ENCODE measurements at regions not wholly inside any gene's neighbourhood (a gene's known extent, or its start where the extent isn't known, plus 50 kb on each side); places are given as distances from the start of the nearest gene placed in this dataset.
"Not testable (repeated sequence)": the region's sequence is repeated elsewhere in the genome, so short reads cannot be mapped to it uniquely, and the experiment has no call there.

DNA sequence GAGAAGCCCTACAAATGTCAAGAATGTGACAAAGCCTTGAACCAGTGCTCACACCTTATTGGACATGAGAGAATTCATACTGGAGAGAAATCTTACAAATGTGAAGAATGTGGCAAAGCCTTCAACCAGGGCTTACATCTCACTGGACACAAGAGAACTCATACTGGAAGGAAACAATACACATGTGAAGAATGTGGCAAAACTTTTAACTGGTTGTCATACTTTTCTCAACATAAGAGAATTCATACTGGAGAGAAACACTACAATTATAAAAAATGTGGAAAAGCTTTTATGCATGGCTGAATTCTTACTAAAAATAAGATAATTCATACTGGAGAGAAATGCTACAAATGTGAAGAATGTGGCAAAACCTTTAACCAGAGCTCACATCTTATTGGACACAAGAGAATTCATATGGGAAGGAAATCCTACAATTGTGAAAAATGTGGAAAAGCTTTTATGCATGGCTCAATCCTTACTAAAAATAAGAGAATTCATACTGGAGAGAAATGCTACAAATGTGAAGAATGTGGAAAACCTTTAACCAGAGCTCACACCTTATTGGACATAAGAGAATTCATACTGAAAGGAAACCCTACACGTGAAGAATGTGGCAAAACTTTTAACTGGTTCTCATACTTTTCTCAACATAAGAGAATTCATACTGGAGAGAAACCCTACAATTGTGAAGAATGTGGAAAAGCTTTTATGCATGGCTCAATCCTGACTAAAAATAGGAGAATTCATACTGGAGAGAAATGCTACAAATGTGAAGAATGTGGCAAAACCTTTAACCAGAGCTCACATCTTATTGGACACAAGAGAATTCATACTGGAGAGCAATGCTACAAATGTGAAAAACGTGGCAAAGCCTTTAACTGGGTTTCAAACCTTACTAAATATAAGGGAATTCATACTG is 350.6 kb upstream of the NUPR2 start:
- DNase-seq (ENCODE audit: low spot score), result not testable (repeated sequence)

DNA sequence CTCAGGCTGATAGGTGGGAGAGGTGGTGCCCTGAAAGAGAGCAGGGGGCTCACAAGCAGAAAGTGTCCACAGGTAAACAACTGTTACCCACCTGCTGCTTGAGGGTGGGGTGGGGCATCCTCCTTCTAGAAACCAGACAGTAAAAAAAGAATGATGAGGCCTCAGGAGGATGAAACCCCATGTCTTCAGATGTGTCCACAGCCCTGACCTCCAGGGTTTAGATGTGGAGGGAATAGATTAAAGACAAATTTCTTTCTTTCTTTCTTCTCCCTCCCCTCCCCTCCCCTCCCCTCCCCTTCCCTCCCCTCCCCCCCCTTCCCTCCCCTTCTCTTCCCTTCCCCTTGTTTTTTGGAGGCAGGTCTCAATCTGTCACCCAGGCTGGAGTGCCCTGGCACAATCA is 333.5 kb upstream of the NUPR2 start:
- DNase-seq (ENCODE audit: low spot score), result no peak

DNA sequence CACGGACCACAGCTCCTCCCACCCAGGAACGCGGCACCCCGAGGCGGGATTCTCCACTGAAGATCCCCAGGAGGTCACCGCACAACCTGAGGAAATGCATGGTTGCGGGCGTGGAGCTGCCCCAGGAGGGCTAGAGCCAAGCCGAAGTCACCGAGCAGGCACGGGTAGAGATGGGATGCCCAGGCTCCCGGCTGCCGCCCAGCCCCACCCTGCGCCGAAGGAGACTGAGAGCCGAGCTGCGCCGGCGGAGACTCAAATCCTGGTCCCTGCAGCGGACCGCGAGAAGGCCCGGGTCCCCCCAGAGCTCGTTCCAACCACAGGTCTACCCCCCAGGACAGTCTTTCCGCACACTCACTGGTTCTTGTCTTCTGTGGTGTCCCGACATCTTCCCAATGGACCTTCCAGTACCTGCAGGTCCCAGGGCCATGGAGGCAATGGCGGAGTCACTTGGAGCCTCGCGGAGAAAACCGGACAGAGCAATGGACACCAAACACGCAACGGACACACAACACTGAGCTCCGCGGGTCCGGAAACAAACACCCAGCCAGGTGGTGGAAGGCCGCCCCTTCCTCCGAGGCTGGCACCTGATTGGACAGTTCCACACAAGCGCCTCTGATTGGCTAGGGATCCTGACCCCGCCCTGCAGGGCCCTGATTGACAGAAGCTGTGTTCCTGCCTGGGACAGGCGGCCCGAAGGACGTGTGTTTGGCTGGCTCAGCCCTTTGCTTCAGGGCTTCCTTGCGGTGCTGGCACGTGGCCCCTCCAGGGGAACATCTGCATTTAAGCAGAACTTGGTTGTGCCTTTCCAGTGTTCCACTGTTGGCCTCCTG is 331.9 kb upstream of the NUPR2 start:
- no peak for DNase-seq (ENCODE audit: low spot score)

DNA sequence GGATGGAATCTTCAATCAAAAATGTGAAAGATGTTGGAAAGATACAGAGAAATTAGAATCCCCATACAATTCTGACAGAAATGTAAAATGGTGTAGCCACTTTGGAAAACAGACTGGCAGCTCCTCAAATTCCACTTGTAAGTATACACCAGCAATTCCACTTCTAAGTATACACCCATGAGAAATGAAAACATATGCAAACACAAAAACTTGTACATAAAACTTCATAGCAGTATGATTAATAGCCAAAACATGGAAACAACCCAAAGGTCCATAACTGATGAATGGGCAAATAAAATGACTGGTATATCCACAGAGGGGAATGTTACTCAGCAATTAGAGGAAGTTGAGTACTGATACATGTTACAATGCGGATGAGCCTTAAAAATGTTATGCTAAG is 304.3 kb upstream of the NUPR2 start:
- not testable (repeated sequence) for DNase-seq (ENCODE audit: low spot score)

DNA sequence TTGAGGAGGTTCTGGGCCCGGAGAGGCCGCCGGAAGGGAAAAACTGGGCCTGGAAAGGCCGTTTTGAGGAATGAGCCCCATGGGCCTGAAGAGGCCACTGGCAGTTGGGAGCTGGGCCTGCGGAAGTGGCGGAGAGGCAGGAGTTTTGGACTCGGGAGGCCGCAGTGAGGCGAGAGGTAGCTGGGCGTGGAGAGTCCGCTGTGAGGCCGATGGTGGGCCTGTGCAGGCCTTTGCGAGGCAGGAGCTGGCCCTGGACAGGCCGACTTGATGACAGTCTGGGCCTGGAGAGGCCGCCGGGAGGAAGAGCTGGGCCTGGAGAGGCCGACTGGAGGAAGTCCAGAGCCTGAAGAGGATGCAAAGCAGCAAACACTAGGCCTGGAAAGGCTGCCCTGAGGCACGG is 259.0 kb upstream of the NUPR2 start:
- no peak for DNase-seq (ENCODE audit: low spot score)

DNA sequence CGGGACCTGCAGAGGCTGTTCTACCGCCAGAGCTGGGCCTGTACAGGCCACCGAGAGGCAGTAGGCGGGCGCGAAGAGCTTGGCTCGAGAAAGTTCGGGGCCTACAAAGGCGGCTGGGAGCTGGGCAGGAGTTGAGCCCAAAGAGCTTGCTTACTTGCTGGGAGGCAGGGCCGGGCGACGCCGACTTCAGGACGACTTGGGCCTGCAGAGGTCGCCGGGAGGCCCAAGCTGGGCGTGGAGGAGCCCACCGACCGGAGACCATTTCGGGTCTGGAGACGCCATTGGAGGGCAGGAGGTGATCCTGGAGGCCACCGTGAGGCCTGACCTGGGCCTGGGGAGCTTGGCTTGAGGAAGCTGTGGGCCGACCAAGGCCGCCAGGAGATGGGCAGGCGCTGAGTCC is 258.4 kb upstream of the NUPR2 start:
- DNase-seq (ENCODE audit: low spot score), result not testable (repeated sequence)

DNA sequence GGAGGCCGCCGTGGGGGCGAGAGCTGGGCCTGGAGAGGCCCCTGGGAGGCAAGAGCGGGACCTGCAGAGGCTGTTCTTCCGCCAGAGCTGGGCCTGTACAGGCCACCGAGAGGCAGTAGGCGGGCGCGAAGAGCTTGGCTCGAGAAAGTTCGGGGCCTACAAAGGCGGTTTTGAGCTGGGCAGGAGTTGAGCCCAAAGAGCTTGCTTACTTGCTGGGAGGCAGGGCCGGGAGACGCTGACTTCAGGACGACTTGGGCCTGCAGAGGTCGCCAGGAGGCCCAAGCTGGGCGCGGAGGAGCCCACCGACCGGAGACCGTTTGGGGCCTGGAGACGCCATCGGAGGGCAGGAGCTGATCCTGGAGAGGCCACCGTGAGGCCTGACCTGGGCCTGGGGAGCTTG is 257.1 kb upstream of the NUPR2 start:
- DNase-seq (ENCODE audit: low spot score), result peak; percentile 39

DNA sequence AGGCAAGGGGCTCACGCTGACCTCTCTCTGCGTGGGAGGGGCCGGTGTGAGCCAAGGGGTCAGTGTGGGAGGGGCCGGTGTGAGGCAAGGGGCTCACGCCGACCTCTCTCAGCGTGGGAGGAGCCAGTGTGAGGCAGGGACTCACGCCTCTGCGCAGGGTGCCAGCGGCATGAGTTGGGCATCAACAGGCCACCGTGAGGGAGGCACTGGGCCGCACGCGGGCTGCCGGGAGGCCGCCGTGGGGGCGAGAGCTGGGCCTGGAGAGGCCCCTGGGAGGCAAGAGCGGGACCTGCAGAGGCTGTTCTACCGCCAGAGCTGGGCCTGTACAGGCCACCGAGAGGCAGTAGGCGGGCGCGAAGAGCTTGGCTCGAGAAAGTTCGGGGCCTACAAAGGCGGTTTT is 255.6 kb upstream of the NUPR2 start:
- DNase-seq (ENCODE audit: low spot score), result not testable (repeated sequence)

DNA sequence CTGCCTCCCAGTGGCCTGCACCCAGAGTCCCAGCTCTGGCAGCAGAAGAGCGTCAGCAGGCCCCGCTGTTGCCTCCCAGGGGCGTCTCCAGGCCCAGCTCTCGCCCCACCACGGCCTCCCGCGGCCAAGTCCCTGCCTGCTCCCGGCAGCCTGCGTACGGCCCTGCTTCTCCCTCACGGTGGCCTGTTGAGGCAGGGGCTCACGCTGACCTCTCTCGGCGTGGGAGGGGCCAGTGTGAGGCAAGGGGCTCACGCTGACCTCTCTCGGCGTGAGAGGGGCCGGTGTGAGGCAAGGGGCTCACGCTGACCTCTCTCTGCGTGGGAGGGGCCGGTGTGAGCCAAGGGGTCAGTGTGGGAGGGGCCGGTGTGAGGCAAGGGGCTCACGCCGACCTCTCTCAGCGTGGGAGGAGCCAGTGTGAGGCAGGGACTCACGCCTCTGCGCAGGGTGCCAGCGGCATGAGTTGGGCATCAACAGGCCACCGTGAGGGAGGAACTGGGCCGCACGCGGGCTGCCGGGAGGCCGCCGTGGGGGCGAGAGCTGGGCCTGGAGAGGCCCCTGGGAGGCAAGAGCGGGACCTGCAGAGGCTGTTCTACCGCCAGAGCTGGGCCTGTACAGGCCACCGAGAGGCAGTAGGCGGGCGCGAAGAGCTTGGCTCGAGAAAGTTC is 254.1 kb upstream of the NUPR2 start:
- not testable (repeated sequence) for DNase-seq (ENCODE audit: low spot score)

DNA sequence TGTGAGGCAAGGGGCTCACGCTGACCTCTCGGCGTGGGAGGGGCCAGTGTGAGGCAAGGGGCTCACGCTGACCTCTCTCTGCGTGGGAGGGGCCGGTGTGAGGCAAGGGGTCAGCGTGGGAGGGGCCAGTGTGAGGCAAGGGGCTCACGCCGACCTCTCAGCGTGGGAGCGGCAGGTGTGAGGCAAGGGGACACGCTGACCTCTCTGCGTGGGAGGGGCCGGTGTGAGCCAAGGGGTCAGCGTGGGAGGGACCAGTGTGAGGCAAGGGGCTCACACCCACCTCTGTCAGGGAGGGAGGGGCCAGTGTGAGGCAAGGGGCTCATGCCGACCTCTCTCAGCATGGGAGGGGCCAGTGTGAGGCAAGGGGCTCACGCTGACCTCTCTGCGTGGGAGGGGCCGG is 251.7 kb upstream of the NUPR2 start:
- DNase-seq (ENCODE audit: low spot score), result not testable (repeated sequence)

DNA sequence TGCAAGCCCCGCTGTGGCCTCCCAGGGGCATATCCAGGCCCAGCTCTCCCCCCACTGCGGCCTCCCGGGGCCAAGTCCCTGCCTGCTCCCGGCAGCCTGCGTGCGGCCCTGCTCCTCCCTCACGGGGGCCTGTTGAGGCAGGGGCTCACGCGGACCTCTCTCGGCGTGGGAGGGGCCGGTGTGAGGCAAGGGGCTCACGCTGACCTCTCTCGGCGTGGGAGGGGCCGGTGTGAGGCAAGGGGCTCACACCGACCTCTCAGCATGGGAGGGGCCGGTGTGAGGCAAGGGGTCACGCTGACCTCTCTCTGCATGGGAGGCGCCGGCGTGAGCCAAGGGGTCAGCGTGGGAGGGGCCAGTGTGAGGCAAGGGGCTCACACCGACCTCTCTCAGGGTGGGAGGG is 251.2 kb upstream of the NUPR2 start:
- not testable (repeated sequence) for DNase-seq (ENCODE audit: low spot score)

DNA sequence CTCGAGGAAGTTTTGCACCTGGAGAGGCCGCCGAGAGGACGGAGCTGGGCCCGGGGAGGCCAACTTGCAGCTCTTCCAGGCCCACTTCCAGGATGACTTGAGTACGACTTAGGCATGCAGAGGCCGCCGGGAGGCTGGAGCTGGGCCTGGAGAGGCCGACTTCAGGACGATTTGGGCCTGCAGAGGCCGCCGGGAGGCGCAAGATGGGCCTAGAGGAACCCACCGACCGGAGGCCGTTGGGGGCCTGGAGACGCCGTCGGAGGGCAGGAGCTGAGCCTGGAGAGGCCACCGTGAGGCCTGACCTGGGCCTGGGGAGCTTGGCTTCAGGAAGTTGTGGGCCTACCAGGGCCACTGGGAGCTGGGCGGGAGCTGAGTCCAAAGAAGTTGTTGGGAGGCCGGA is 250.5 kb upstream of the NUPR2 start:
- DNase-seq (ENCODE audit: low spot score), result not testable (repeated sequence)

DNA sequence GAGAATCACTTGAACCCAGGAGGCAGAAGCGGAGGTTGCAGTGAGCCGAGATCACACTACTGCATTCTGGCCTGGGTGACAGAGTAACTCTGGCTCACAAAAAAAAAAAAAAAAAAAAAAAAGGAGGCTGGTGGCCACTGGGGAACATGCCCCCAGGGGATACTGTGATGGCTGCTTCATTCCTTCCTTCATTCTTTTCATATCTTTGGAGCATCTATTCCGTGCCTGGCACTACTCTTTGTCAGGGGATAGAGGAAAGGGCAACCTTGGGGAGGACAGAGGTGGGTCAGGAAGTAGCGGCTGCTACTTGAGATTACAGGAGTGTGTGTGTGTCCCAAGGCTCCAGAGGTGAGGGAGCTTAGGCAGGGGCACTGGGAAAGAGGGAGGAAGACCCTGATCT is 236.4 kb upstream of the NUPR2 start:
- DNase-seq (ENCODE audit: low spot score), result not testable (repeated sequence)

DNA sequence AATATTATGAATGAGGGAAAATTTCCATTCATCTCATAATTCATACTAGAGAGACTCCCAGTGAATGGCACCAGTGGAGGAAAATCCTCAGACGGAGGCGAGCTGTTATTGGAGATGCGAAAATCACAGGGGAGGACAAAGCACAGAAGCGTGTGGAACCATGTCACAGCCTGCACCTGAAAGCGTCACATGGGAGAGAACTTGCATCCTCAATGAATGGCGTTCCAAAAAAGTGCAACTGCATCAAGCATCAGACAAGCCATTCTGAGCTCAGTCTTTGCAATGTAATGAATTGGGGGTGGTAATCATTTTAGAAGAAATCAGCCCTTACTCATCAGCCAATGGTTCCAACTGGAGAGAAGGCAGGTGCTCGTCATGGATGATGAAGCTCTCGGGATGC is 235.0 kb upstream of the NUPR2 start:
- not testable (repeated sequence) for DNase-seq (ENCODE audit: low spot score)

DNA sequence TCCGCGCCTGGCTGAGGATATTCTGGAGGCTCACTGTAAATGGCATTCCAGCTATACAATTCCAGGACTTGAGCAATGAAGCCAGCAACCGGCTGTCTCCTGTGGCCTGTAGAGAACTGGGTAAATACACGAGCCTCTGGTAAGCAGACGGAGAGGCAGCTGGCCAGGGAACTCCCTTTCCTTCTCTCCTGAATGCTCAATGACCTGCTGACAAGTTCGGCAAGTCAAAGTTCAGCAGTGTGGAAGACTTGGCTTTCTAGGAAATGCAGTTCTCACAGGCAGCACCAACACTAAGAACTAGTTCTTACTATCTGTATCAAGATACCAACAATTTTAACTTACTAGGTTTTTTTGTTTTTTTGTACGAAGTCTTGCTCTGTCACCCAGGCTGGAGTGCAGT is 232.1 kb upstream of the NUPR2 start:
- not testable (repeated sequence) for DNase-seq (ENCODE audit: low spot score)

DNA sequence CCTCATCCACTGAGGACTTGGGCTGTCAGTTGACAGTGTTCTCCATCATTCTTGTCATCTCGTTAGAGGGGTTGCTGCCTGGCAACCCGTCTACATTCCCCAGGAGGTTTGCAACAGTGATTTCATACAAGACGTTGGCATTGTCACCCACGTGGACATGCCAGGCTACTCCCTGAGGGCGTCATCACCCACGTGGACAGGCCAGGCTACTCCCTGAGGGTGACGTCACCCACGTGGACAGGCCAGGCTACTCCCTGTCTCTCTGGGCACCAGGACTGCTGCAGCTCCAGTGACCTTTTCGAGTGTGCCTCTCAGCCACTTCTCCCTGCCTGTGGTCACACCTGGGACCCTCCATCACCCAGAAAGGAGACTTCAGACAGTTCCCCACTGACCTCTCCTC is 212.1 kb upstream of the NUPR2 start:
- not testable (repeated sequence) for DNase-seq (ENCODE audit: low spot score)

DNA sequence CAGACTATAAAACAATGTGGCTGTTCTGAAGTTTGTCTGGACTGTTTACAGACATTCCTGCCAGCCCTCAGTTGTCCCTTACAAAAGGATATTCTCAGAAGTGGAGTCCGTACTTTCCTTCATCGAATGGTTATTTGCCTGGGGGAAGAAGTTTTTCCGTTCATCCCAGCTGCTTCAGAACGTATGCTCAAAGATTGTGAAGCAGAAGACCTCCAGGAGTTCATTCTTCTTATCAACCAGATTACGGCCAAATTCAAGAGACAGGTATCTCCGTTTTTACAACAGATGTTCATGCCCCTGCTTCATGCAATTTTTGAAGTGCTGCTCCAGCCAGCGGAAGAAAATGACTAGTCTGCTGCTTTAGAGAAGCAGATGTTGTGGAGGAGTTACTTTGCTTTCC is 174.3 kb upstream of the NUPR2 start:
- DNase-seq (ENCODE audit: low spot score), result no peak

DNA sequence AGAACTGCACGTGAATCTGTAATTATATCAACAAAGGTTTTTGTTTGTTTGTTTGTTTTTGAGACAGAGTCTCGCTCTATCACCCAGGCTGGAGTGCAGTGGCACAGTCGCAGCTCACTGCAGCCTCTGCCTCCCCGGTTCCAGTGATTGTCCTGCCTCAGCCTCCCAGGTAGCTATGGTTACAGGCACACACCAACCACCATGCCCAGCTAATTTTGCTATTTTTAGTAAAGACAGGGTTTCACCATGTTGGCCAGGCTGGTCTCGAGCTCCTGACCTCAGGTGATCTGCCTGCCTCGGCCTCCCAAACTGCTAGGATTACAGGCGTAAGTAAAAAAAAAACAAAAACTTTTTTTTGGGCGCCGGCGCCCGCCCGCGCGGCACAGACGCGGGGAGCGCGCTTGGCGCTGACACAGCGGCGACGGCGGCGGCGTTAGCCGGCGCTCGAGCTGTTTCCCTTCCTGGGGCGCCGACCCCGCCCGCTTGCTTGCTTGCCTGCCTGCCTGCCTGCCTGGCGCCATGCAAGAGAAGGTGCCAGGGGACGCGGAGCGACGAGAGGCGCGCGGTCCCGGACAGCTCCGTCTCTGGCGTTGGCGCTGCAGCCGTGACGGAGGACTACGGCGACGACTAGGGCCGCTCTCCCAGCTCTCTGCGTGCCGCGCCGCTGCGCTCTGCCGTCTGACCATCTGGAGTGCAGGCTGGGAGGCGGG is 171.4 kb upstream of the NUPR2 start:
- peak; percentile 42 for DNase-seq (ENCODE audit: low spot score)

DNA sequence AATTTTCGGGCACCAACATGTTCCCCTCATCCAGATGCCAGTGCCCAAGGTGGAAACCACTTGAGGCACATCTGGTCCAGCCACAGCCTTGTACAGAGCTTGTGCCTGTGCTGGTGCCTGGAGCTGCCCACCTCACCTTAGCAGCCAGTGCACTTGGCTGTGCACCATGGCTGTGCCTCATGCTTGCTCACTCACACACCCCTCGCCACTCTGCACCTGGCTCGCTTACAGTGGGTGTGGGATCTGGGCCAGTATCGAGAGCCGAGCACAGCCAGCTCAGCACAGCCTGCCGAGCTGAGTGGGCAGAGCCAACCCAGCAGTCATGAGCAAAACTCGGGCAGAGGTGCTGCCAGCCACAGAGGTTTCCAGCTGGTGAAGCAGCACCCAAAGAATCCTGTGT is 139.9 kb upstream of the NUPR2 start:
- no peak for DNase-seq (ENCODE audit: low spot score)

DNA sequence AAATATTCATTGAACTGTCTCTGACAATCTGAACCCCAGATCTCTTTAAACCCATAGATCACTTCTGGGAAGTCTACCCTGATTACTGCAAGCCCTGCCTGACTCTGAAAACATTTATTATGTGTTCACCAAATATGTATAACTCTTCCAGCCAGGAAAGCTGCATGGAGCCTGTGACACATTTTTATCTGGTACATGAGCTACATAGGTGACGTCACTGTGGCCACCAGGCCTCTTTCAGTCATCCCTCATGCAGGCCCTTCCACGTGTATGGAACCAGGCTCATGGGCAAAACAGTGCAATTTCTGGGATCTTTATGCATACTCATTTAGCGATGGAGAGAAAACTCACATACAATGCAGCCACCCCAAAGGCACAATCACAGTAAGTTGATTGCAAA is 133.9 kb upstream of the NUPR2 start:
- DNase-seq (ENCODE audit: low spot score), result no peak

DNA sequence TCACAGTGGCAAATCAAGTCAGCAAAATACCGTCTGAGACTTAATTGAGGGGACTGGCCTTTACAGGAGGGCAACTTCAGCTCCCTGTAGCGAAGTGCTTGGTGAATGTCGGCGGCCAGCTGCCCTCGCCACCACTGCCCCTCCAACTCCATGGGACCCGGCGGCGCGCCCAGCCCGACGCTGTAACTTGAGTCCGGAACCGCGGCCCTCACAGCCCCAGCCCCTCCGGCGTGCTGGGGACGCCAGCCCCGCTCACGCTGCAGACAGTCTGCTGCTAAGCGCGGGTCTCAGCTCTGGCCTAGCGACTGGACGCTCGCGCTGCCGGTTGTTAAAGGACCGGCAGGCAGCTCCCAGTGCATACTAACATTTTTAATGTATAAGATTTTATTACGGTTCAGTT is 113.4 kb upstream of the NUPR2 start:
- DNase-seq (ENCODE audit: low spot score), result no peak

DNA sequence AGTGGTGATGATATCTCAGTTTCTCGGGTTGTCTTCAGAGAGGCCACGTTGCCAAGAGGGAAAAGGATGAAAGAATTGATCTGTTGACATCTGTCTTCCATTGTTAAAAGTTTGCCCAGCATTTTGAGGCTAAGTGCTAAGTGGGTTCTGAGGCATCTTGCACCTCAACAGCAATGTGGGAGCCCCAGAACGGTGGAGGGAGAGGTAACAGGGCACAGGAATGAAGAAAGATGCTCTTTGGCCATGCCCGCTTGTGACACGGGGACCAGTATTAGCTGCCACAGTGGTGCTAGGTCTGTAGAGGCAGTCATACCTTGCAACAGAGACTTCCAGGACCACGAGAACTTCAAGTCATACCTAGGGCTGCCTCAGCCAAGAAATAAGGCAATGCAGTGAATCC is 106.6 kb upstream of the NUPR2 start:
- DNase-seq (ENCODE audit: low spot score), result no peak

All from kidney tubule cell (primary cell).